ENCODE measurements at regions not wholly inside any gene's neighbourhood (a gene's known extent, or its start where the extent isn't known, plus 50 kb on each side); places are given as distances from the start of the nearest gene placed in this dataset.

DNA sequence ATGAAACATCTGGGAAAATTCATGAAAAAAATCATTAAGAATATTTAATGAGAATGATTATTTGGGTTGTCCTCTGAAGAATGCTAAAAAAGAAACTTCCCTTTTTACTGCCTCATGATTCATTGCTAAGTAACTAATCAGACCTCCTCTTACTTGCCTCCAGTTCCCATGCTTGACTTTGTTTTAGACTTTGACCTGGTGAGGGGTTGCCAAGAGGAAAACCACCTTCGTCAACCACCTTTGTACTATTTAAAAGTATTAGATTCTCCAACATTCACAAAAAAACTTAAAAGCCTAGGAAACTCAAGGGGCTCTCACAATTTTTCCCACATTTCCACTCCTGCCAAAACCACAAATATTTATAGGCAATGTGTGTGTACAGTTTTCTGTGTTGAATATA, 115.2 kb upstream of the ST8SIA4 start:
- TF ChIP-seq, protein P1, sequence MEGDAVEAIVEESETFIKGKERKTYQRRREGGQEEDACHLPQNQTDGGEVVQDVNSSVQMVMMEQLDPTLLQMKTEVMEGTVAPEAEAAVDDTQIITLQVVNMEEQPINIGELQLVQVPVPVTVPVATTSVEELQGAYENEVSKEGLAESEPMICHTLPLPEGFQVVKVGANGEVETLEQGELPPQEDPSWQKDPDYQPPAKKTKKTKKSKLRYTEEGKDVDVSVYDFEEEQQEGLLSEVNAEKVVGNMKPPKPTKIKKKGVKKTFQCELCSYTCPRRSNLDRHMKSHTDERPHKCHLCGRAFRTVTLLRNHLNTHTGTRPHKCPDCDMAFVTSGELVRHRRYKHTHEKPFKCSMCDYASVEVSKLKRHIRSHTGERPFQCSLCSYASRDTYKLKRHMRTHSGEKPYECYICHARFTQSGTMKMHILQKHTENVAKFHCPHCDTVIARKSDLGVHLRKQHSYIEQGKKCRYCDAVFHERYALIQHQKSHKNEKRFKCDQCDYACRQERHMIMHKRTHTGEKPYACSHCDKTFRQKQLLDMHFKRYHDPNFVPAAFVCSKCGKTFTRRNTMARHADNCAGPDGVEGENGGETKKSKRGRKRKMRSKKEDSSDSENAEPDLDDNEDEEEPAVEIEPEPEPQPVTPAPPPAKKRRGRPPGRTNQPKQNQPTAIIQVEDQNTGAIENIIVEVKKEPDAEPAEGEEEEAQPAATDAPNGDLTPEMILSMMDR (conservative IDR thresholded peaks at IDR 0.05; ENCODE audit: low read depth, low read length): no peak
- TF ChIP-seq EZH2 (IDR thresholded peaks at IDR 0.05; ENCODE audit: low read length, unreplicated experiment): no peak

Data from PC-3 (cell line).